ENCODE measurements at regions not wholly inside any gene's neighbourhood (a gene's known extent, or its start where the extent isn't known, plus 50 kb on each side); places are given as distances from the start of the nearest gene placed in this dataset.
A peak's percentile ranks its signal among the peaks of the same experiment; 100 is the strongest.

- intact Hi-C loops (cut with DNase I): no loop called here
- ATAC-seq: no peak
These were observed 691.3 kb upstream of the CXADR start for GRCh38 chr21:16821588-16821987.

GRCh38 chr21:16829532-16829931 is 683.3 kb upstream of the CXADR start:
- Histone ChIP-seq H3K4me1 (no peaks in the 10 kb centered on the region), H3K4me3 (no peak overlapping the region), H3K27ac (no peak overlapping the region), H3K27me3 (no peaks in the 10 kb centered on the region), H3K9me3 (no peaks in the 10 kb centered on the region), H3K36me3 (no peaks in the 10 kb centered on the region)
- intact Hi-C loops (cut with DNase I): no loop called here
- DNase-seq (no peak), ATAC-seq (no peak)
- no peak for TF ChIP-seq CTCF (IDR thresholded peaks at IDR 0.05)
- 73 to 77% methylated on average over 3 of the region's 3 CpGs for WGBS, 2 donors

More at GRCh38 chr21:16821588-16821987, 691.3 kb upstream of the CXADR start:
- Histone ChIP-seq H3K9me3 (peaks cover 0 to 6% (median 0%) of the 10 kb centered on the region in 11 donors), H3K27me3 (no peaks in the 10 kb centered on the region), H3K4me3 (no peak overlapping the region), H3K4me1 (no peaks in the 10 kb centered on the region), H3K36me3 (no peaks in the 10 kb centered on the region), H3K27ac (no peak overlapping the region)
- no peak for TF ChIP-seq CTCF (IDR thresholded peaks at IDR 0.05)
- 93 to 94% methylated on average over 1 of the region's 1 CpG for WGBS, 2 donors
- DNase-seq: no peak

GRCh38 chr21:16832791-16833190 is 680.1 kb upstream of the CXADR start:
- H3K4me1 ChIP-seq: peaks cover 0 to 3% (median 0%) of the 10 kb centered on the region in 9 donors
- H3K4me3 ChIP-seq: no peak overlapping the region
- no peaks in the 10 kb centered on the region for H3K9me3 ChIP-seq
- intact Hi-C loops (cut with DNase I): no loop called here
- H3K27ac ChIP-seq: no peak overlapping the region
- no peaks in the 10 kb centered on the region for H3K36me3 ChIP-seq
- ATAC-seq (no peak), DNase-seq (no peak)
- no peaks in the 10 kb centered on the region for H3K27me3 ChIP-seq
- no peak for TF ChIP-seq CTCF (IDR thresholded peaks at IDR 0.05)

GRCh38 chr21:16834791-16835190 is 678.1 kb upstream of the CXADR start:
- H3K27me3 ChIP-seq: no peaks in the 10 kb centered on the region
- DNase-seq: no peak
- no peak overlapping the region for H3K4me3 ChIP-seq
- no peak overlapping the region for H3K27ac ChIP-seq
- 54 to 77% methylated on average over 1 of the region's 1 CpG for WGBS, 2 donors
- ATAC-seq: no peak
- TF ChIP-seq CTCF (IDR thresholded peaks at IDR 0.05): no peak
- peaks cover 0 to 7% (median 0%) of the 10 kb centered on the region in 9 donors for H3K4me1 ChIP-seq
- H3K36me3 ChIP-seq: no peaks in the 10 kb centered on the region
- intact Hi-C loops (cut with DNase I): no loop called here
- H3K9me3 ChIP-seq: no peaks in the 10 kb centered on the region

GRCh38 chr21:16837321-16837720 is 675.5 kb upstream of the CXADR start:
- intact Hi-C loops (cut with DNase I): no loop called here
- Histone ChIP-seq H3K9me3 (no peaks in the 10 kb centered on the region), H3K27me3 (no peaks in the 10 kb centered on the region), H3K4me3 (no peak overlapping the region), H3K4me1 (peaks cover 0 to 7% (median 0%) of the 10 kb centered on the region in 9 donors), H3K27ac (peak overlapping the region in 1 of 10 donors; percentile 1), H3K36me3 (no peaks in the 10 kb centered on the region)
- no peak for TF ChIP-seq CTCF (IDR thresholded peaks at IDR 0.05)
- ATAC-seq: no peak
- DNase-seq: no peak
